ENCODE measurements at regions not wholly inside any gene's neighbourhood (a gene's known extent, or its start where the extent isn't known, plus 50 kb on each side); places are given as distances from the start of the nearest gene placed in this dataset.
A peak's percentile ranks its signal among the peaks of the same experiment; 100 is the strongest.

- no peak overlapping the region for H3K18ac ChIP-seq (ENCODE audit: low read depth in 1 of 2, low read length in 2 of 2)
- H2AK5ac ChIP-seq (ENCODE audit: low read length, severe bottlenecking), result no peak overlapping the region
Observed at GRCh38 chr2:176533505-176534193, 264.4 kb downstream of the MTX2 start.

DNA sequence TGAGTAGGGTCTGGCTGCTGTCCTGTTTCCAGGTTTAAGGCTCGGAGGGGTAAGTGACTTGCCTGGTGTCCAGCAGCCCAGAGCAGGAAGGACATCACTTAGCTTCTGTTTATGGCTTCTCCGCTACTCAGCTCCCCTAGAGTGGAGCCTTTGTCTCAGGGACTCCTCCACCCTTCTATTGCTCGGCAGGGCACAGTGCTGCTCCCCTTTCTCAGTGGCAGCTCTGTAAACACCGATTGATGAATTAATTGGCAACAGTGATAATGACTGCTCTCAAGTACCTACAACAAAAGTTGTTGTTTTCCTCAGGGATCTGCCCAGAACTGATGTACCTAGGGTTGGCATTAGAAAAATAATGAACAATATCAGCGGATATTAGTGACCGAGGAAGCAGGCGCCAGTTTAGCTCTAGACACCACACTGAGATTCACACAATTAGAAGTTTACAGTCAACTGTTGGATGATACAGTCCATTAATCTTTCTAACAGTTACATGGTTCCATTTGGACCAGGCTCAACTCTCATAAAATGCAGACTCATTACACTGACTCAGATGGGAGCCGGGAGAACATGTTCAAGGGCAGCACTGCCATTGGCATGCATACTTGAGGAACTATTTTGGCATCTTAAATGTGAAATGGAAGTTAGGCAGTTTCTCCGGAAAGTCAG lies 265.7 kb downstream of the MTX2 start:
- Histone ChIP-seq H3K27me3 (ENCODE audit: control insufficient read depth in 1 of 2, insufficient read depth in 1 of 2, low read length in 2 of 2) (peaks cover 0 to 4% of the 10 kb centered on the region in 2 experiments), H2AFZ (ENCODE audit: low read depth, low read length) (no peak overlapping the region), H3K36me3 (ENCODE audit: control insufficient read depth in 1 of 2, insufficient read depth in 2 of 2, low read depth in 1 of 2, low read length in 2 of 2) (no peaks in the 10 kb centered on the region), H3K18ac (ENCODE audit: low read depth in 1 of 2, low read length in 2 of 2) (no peak overlapping the region), H3K4me3 (ENCODE audit: insufficient read depth in 1 of 2, low read depth in 1 of 2, low read length in 2 of 2) (peak overlapping the region in 1 of 2 experiments; percentile 32), H3K9me3 (ENCODE audit: control insufficient read depth, low read length) (no peaks in the 10 kb centered on the region), H3K4me2 (ENCODE audit: low read length, poor library complexity, severe bottlenecking) (no peak overlapping the region), H3K14ac (ENCODE audit: low read length in 2 of 2) (no peak overlapping the region), H3K27ac (ENCODE audit: low read length, poor library complexity, severe bottlenecking) (no peak overlapping the region), H2AK5ac (ENCODE audit: low read length, severe bottlenecking) (no peak overlapping the region), H4K91ac (ENCODE audit: low read length) (no peak overlapping the region), H3K4me1 (ENCODE audit: control insufficient read depth, insufficient read depth, low read depth, low read length) (no peaks in the 10 kb centered on the region), H3K9ac (ENCODE audit: low read length) (peak overlapping the region; percentile 69), H4K8ac (ENCODE audit: low read length) (no peak overlapping the region), H2BK15ac (ENCODE audit: low read depth, poor library complexity, severe bottlenecking) (no peak overlapping the region), H2BK5ac (ENCODE audit: low read depth, low read length, poor library complexity, severe bottlenecking) (no peak overlapping the region), H3K4ac (ENCODE audit: low read depth in 1 of 2, low read length in 2 of 2) (no peak overlapping the region), H3K23ac (ENCODE audit: low read length in 2 of 2) (no peak overlapping the region), H2BK120ac (ENCODE audit: low read depth, low read length) (no peak overlapping the region), H2BK12ac (ENCODE audit: low read length in 2 of 2) (no peak overlapping the region), H3K79me1 (replicated peaks; ENCODE audit: low read length, poor library complexity, severe bottlenecking) (no peaks in the 10 kb centered on the region)
- WGBS, result 78% methylated on average over 9 of the region's 9 CpGs
- no peak for DNase-seq

More at GRCh38 chr2:176533505-176534193, 264.4 kb downstream of the MTX2 start:
- no peaks in the 10 kb centered on the region for H3K9me3 ChIP-seq (ENCODE audit: control insufficient read depth, low read length)
- no peak overlapping the region for H4K91ac ChIP-seq (ENCODE audit: low read length)
- no peak overlapping the region for H2BK5ac ChIP-seq (ENCODE audit: low read depth, low read length, poor library complexity, severe bottlenecking)
- no peak for DNase-seq
- no peaks in the 10 kb centered on the region for H3K36me3 ChIP-seq (ENCODE audit: control insufficient read depth in 1 of 2, insufficient read depth in 2 of 2, low read depth in 1 of 2, low read length in 2 of 2)
- no peaks in the 10 kb centered on the region for H3K4me1 ChIP-seq (ENCODE audit: control insufficient read depth, insufficient read depth, low read depth, low read length)
- H3K4ac ChIP-seq (ENCODE audit: low read depth in 1 of 2, low read length in 2 of 2), result no peak overlapping the region
- no peak overlapping the region for H3K4me3 ChIP-seq (ENCODE audit: insufficient read depth in 1 of 2, low read depth in 1 of 2, low read length in 2 of 2)
- H3K9ac ChIP-seq (ENCODE audit: low read length), result no peak overlapping the region
- H3K23ac ChIP-seq (ENCODE audit: low read length in 2 of 2), result no peak overlapping the region
- H2BK15ac ChIP-seq (ENCODE audit: low read depth, poor library complexity, severe bottlenecking), result no peak overlapping the region
- WGBS, result 87% methylated on average over 3 of the region's 4 CpGs
- no peak overlapping the region for H3K27ac ChIP-seq (ENCODE audit: low read length, poor library complexity, severe bottlenecking)
- H3K4me2 ChIP-seq (ENCODE audit: low read length, poor library complexity, severe bottlenecking), result no peak overlapping the region
- no peak overlapping the region for H4K8ac ChIP-seq (ENCODE audit: low read length)
- no peak overlapping the region for H2AFZ ChIP-seq (ENCODE audit: low read depth, low read length)
- H2BK120ac ChIP-seq (ENCODE audit: low read depth, low read length), result no peak overlapping the region
- H3K14ac ChIP-seq (ENCODE audit: low read length in 2 of 2), result no peak overlapping the region
- H2BK12ac ChIP-seq (ENCODE audit: low read length in 2 of 2), result no peak overlapping the region
- peaks cover 3 to 9% of the 10 kb centered on the region in 2 experiments for H3K27me3 ChIP-seq (ENCODE audit: control insufficient read depth in 1 of 2, insufficient read depth in 1 of 2, low read length in 2 of 2)
- H3K79me1 ChIP-seq (replicated peaks; ENCODE audit: low read length, poor library complexity, severe bottlenecking), result no peaks in the 10 kb centered on the region

DNA sequence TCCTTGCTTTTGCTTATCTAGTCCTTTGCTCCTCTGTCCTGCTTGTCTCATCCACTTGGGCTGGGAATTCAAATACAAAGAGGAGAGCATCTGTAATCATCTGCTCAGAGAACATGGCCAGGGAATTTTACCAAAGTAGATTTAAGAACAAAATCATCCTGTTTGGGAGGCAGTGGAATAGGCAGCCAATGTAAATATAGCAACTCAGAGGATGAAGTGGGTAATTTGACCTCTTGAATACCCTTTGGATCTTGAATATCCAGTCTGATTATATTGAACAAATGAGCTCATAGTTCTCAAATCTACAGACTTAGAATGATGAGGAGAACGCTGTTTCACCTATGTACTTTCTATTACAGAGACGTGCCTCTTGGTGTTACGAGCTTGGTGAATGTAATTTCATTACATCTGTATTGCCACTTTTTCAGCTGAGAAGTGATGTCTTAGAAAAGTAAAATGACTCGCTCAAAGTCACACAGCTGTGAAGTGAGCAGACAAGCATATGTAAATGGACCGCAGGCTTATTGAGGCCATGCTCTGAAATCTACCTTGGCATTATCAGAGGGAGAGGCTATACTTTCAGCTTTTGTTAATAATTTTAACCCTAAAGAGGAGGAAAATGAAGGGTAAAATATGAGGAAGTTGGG lies 266.3 kb downstream of the MTX2 start:
- no peak overlapping the region for H2AFZ ChIP-seq (ENCODE audit: low read depth, low read length)
- no peak overlapping the region for H2AK5ac ChIP-seq (ENCODE audit: low read length, severe bottlenecking)
- peaks cover 0 to 4% of the 10 kb centered on the region in 2 experiments for H3K27me3 ChIP-seq (ENCODE audit: control insufficient read depth in 1 of 2, insufficient read depth in 1 of 2, low read length in 2 of 2)
- no peak overlapping the region for H4K8ac ChIP-seq (ENCODE audit: low read length)
- 76% methylated on average over 5 of the region's 5 CpGs for WGBS
- no peak overlapping the region for H3K14ac ChIP-seq (ENCODE audit: low read length in 2 of 2)
- no peak overlapping the region for H3K18ac ChIP-seq (ENCODE audit: low read depth in 1 of 2, low read length in 2 of 2)
- H3K27ac ChIP-seq (ENCODE audit: low read length, poor library complexity, severe bottlenecking), result no peak overlapping the region
- H2BK120ac ChIP-seq (ENCODE audit: low read depth, low read length), result no peak overlapping the region
- no peak overlapping the region for H4K91ac ChIP-seq (ENCODE audit: low read length)
- DNase-seq, result no peak
- no peaks in the 10 kb centered on the region for H3K4me1 ChIP-seq (ENCODE audit: control insufficient read depth, insufficient read depth, low read depth, low read length)
- H3K4me2 ChIP-seq (ENCODE audit: low read length, poor library complexity, severe bottlenecking), result no peak overlapping the region
- H2BK12ac ChIP-seq (ENCODE audit: low read length in 2 of 2), result no peak overlapping the region
- no peak overlapping the region for H3K4ac ChIP-seq (ENCODE audit: low read depth in 1 of 2, low read length in 2 of 2)
- H2BK15ac ChIP-seq (ENCODE audit: low read depth, poor library complexity, severe bottlenecking), result no peak overlapping the region
- H3K4me3 ChIP-seq (ENCODE audit: insufficient read depth in 1 of 2, low read depth in 1 of 2, low read length in 2 of 2), result peak overlapping the region in 1 of 2 experiments; percentile 32
- no peak overlapping the region for H2BK5ac ChIP-seq (ENCODE audit: low read depth, low read length, poor library complexity, severe bottlenecking)
- no peaks in the 10 kb centered on the region for H3K36me3 ChIP-seq (ENCODE audit: control insufficient read depth in 1 of 2, insufficient read depth in 2 of 2, low read depth in 1 of 2, low read length in 2 of 2)
- H3K9ac ChIP-seq (ENCODE audit: low read length), result peak overlapping the region; percentile 69
- no peak overlapping the region for H3K23ac ChIP-seq (ENCODE audit: low read length in 2 of 2)
- H3K79me1 ChIP-seq (replicated peaks; ENCODE audit: low read length, poor library complexity, severe bottlenecking), result no peaks in the 10 kb centered on the region
- no peaks in the 10 kb centered on the region for H3K9me3 ChIP-seq (ENCODE audit: control insufficient read depth, low read length)

GRCh38 chr2:176536439-176537133 lies 267.3 kb downstream of the MTX2 start:
- Histone ChIP-seq H3K4me2 (ENCODE audit: low read length, poor library complexity, severe bottlenecking) (no peak overlapping the region), H2BK12ac (ENCODE audit: low read length in 2 of 2) (no peak overlapping the region), H3K4me1 (ENCODE audit: control insufficient read depth, insufficient read depth, low read depth, low read length) (no peaks in the 10 kb centered on the region), H2AK5ac (ENCODE audit: low read length, severe bottlenecking) (no peak overlapping the region), H3K4ac (ENCODE audit: low read depth in 1 of 2, low read length in 2 of 2) (no peak overlapping the region), H4K8ac (ENCODE audit: low read length) (no peak overlapping the region), H3K18ac (ENCODE audit: low read depth in 1 of 2, low read length in 2 of 2) (no peak overlapping the region), H3K23ac (ENCODE audit: low read length in 2 of 2) (no peak overlapping the region), H2BK15ac (ENCODE audit: low read depth, poor library complexity, severe bottlenecking) (no peak overlapping the region), H2AFZ (ENCODE audit: low read depth, low read length) (no peak overlapping the region), H3K36me3 (ENCODE audit: control insufficient read depth in 1 of 2, insufficient read depth in 2 of 2, low read depth in 1 of 2, low read length in 2 of 2) (no peaks in the 10 kb centered on the region), H3K27me3 (ENCODE audit: control insufficient read depth in 1 of 2, insufficient read depth in 1 of 2, low read length in 2 of 2) (peaks cover 0 to 4% of the 10 kb centered on the region in 2 experiments), H2BK120ac (ENCODE audit: low read depth, low read length) (no peak overlapping the region), H3K9me3 (ENCODE audit: control insufficient read depth, low read length) (no peaks in the 10 kb centered on the region), H3K14ac (ENCODE audit: low read length in 2 of 2) (no peak overlapping the region), H3K4me3 (ENCODE audit: insufficient read depth in 1 of 2, low read depth in 1 of 2, low read length in 2 of 2) (peak overlapping the region in 1 of 2 experiments; percentile 32), H2BK5ac (ENCODE audit: low read depth, low read length, poor library complexity, severe bottlenecking) (no peak overlapping the region), H3K79me1 (replicated peaks; ENCODE audit: low read length, poor library complexity, severe bottlenecking) (no peaks in the 10 kb centered on the region), H3K27ac (ENCODE audit: low read length, poor library complexity, severe bottlenecking) (no peak overlapping the region), H3K9ac (ENCODE audit: low read length) (no peak overlapping the region), H4K91ac (ENCODE audit: low read length) (no peak overlapping the region)
- DNase-seq, result no peak
- 74% methylated on average over 3 of the region's 3 CpGs for WGBS
